ENCODE measurements at regions not wholly inside any gene's neighbourhood (a gene's known extent, or its start where the extent isn't known, plus 50 kb on each side); places are given as distances from the start of the nearest gene placed in this dataset.

DNA sequence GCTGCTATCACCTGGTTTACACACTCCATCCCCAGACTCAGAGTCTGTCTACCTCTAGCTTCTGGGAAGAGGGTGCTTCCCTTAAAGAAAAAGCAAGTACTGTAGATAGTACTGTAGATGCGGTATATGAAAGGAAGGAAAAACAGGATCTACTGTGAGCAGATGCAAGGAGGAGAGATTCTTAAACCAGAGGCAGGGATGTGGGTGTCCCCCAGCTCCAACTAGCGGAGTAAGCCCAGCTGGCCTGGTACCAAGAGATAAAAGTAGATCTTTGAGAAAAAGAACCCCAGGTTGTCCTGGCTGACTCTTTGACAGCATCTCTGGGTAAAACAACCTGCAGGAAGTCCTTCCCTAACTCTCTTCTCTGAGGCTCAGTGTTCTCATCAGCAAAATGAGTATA, 523.7 kb upstream of the PROK2 start:
- TF ChIP-seq, protein P1, sequence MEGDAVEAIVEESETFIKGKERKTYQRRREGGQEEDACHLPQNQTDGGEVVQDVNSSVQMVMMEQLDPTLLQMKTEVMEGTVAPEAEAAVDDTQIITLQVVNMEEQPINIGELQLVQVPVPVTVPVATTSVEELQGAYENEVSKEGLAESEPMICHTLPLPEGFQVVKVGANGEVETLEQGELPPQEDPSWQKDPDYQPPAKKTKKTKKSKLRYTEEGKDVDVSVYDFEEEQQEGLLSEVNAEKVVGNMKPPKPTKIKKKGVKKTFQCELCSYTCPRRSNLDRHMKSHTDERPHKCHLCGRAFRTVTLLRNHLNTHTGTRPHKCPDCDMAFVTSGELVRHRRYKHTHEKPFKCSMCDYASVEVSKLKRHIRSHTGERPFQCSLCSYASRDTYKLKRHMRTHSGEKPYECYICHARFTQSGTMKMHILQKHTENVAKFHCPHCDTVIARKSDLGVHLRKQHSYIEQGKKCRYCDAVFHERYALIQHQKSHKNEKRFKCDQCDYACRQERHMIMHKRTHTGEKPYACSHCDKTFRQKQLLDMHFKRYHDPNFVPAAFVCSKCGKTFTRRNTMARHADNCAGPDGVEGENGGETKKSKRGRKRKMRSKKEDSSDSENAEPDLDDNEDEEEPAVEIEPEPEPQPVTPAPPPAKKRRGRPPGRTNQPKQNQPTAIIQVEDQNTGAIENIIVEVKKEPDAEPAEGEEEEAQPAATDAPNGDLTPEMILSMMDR (IDR thresholded peaks at IDR 0.05; ENCODE audit: low read length): no peak
- no peak for TF ChIP-seq EZH2 (optimal IDR thresholded peaks at IDR 0.05; ENCODE audit: low read depth, low read length)
